K562 (cell line): ENCODE measurements at regions not wholly inside any gene's neighbourhood (a gene's known extent, or its start where the extent isn't known, plus 50 kb on each side); places are given as distances from the start of the nearest gene placed in this dataset.

ENCODE experiments used
- CTCF ChIP-seq, 3 experiments: IDR thresholded peaks in 2 of 3; conservative IDR thresholded peaks in 1 of 3; 2 replicates each; pipeline ENCODE4 v1.5.1; 2011 to 2012; ENCODE audit warnings: low read length in 3 of 3, mild to moderate bottlenecking in 3 of 3, control low read depth in 2 of 3, improper control_type of control experiment in 1 of 3, inconsistent platforms in 1 of 3, low read depth in 1 of 3, mixed read lengths in 1 of 3, moderate library complexity in 1 of 3; ENCODE audit not compliant: insufficient read depth in 2 of 3
- TF ChIP-seq, protein P1 (sequence below), 2 experiments: fragments of 200-800 bp in 1 of 2; sonication (Bioruptor generic) in 1 of 2; sonication (generic) in 1 of 2; formaldehyde crosslinking in 1 of 2; IDR thresholded peaks in 1 of 2; conservative IDR thresholded peaks in 1 of 2; 2 replicates each; pipeline versions ENCODE4 v1.5.0 to v1.6.1; 2016 to 2020; ENCODE audit warnings: missing compliant biosample characterization in 1 of 2, missing genetic modification characterization in 1 of 2, missing genetic modification reagents in 1 of 2

- TF ChIP-seq, protein P1, sequence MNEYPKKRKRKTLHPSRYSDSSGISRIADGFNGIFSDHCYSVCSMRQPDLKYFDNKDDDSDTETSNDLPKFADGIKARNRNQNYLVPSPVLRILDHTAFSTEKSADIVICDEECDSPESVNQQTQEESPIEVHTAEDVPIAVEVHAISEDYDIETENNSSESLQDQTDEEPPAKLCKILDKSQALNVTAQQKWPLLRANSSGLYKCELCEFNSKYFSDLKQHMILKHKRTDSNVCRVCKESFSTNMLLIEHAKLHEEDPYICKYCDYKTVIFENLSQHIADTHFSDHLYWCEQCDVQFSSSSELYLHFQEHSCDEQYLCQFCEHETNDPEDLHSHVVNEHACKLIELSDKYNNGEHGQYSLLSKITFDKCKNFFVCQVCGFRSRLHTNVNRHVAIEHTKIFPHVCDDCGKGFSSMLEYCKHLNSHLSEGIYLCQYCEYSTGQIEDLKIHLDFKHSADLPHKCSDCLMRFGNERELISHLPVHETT (CRISPR knock-in tag; conservative IDR thresholded peaks at IDR 0.05 in 1 of 2, IDR thresholded peaks at IDR 0.05 in 1 of 2), result no peak
- no peak for TF ChIP-seq CTCF (IDR thresholded peaks at IDR 0.05 in 2 of 3, conservative IDR thresholded peaks at IDR 0.05 in 1 of 3; ENCODE audit: insufficient read depth in 2 of 3, low read depth in 1 of 3, low read length in 3 of 3)
Measured at GRCh38 chr12:16424531-16424930, 77.1 kb downstream of the MGST1 start.
